ENCODE measurements at regions not wholly inside any gene's neighbourhood (a gene's known extent, or its start where the extent isn't known, plus 50 kb on each side); places are given as distances from the start of the nearest gene placed in this dataset.
A peak's percentile ranks its signal among the peaks of the same experiment; 100 is the strongest.

DNA sequence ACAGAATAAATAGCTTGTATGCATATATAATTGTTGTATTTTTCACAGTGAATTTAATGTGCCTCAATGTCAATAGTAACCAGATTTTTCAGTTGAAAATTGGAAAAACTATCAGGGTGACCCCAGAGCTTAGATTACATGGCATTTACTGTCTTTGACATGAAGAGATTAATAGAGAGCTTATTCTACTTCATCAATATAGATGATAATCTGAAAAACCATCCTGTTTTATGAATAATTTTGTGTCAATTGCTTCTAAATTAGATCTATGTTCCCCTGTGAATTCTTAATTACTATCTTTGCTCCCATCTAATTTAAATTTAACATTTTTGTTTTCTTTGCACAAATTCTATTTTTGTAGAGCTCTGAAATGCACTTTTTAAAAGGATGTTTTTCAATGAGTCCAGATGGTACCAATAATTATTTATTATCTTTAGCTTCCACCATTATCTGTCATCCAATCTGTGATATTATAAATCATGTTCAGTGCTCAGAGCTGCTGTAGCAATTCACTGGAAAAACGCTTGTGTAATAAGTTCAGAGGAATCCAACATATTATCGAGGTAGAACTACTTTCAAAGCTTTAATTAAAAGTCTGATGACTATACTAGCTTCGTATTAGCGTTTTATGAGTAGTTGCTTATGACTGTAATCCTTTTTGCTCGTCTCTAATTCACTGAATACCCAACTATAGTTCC is 291.4 kb downstream of the JRKL start:
- no peak overlapping the region for H3K4me3 ChIP-seq (ENCODE audit: low read depth, low read length)
- TF ChIP-seq, protein P1, sequence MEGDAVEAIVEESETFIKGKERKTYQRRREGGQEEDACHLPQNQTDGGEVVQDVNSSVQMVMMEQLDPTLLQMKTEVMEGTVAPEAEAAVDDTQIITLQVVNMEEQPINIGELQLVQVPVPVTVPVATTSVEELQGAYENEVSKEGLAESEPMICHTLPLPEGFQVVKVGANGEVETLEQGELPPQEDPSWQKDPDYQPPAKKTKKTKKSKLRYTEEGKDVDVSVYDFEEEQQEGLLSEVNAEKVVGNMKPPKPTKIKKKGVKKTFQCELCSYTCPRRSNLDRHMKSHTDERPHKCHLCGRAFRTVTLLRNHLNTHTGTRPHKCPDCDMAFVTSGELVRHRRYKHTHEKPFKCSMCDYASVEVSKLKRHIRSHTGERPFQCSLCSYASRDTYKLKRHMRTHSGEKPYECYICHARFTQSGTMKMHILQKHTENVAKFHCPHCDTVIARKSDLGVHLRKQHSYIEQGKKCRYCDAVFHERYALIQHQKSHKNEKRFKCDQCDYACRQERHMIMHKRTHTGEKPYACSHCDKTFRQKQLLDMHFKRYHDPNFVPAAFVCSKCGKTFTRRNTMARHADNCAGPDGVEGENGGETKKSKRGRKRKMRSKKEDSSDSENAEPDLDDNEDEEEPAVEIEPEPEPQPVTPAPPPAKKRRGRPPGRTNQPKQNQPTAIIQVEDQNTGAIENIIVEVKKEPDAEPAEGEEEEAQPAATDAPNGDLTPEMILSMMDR (IDR thresholded peaks at IDR 0.05; ENCODE audit: insufficient read depth, low read length) = no peak
- no peak for DNase-seq (ENCODE audit: low read depth)

DNA sequence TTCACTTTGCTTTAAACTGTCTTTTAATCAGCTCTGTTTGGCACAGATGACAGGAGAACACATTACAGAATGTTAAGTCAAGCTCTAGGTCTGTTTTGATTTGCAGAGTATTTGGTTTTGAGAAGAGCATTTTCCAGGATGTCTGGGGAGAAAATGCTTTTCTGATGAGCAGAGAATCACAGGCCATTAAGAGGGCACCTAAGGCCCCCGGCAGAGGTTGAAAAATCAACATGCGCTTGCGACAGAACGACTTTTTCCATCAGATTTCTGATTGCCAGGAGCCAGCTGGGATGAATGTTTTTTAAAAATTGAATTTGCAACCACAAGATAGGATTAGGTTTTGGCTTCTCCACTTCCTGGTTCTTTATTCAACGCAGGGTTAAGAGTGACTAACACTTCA is 304.5 kb downstream of the JRKL start:
- TF ChIP-seq, protein P1 (IDR thresholded peaks at IDR 0.05; ENCODE audit: insufficient read depth, low read length) = no peak
- no peak overlapping the region for H3K4me3 ChIP-seq (ENCODE audit: low read depth, low read length)
- no peak for DNase-seq (ENCODE audit: low read depth)

DNA sequence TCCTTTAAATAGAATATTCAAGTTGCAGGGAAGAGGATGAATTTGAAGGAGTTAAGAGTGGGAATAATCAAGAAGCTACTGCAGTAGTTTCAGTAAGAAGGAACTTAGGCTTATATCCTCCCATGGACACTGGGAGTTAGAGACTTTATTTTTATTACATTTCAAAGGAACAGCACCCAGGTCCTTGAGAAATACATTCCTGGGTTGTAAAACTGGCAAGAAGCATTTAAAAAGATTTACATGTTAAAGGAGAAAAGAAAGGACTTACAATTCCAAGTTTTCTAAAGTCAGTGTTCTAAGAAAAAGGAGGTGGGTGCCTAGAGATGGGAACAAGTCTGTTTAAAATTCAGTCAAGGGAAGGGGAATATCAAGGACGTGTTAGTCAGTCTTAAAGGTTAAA is 306.9 kb downstream of the JRKL start:
- TF ChIP-seq, protein P1 (IDR thresholded peaks at IDR 0.05; ENCODE audit: insufficient read depth, low read length) = no peak
- no peak for DNase-seq (ENCODE audit: low read depth)
- no peak overlapping the region for H3K4me3 ChIP-seq (ENCODE audit: low read depth, low read length)

DNA sequence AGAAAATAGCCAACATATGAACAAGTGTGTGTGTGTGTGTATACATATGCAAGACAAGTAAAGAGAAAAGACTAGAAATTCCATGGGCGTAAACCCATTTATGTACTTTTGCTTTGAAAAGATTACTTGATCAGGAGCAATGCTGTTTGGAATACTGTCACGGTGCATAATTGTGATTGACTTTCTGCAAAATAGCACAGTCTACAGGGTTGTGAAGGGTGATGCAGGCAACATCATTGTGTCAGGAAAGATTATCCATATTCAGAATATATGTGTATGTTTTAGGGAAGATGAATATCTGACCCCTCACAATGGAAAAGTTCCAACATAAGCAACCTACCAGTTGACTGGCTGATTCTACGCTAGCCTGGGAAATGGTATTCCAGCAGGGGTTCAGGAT is 307.7 kb downstream of the JRKL start:
- TF ChIP-seq, protein P1 (IDR thresholded peaks at IDR 0.05; ENCODE audit: insufficient read depth, low read length) = no peak
- no peak for DNase-seq (ENCODE audit: low read depth)
- H3K4me3 ChIP-seq (ENCODE audit: low read depth, low read length) = no peak overlapping the region

DNA sequence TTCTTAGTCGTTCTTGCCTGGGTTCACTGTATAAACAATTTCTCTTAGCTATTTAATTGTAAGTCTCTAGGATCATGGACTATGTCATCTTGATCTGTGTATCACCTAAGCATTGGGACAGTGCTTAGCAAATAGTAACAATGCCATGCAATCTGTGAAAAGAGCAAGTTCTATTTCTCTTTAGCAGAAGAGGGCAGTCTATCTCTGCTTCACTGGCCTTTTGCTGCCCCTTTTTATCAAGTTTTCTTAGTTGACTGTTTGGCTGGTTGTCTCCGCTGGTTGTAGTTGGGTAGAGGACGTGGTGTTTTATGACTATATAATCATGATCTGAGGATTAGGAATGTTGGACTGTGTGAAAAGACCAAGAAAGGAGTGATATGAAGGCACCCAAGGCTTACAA is 315.0 kb downstream of the JRKL start:
- TF ChIP-seq, protein P1 (IDR thresholded peaks at IDR 0.05; ENCODE audit: insufficient read depth, low read length) = no peak
- H3K4me3 ChIP-seq (ENCODE audit: low read depth, low read length) = no peak overlapping the region
- DNase-seq (ENCODE audit: low read depth) = peak; percentile 14

DNA sequence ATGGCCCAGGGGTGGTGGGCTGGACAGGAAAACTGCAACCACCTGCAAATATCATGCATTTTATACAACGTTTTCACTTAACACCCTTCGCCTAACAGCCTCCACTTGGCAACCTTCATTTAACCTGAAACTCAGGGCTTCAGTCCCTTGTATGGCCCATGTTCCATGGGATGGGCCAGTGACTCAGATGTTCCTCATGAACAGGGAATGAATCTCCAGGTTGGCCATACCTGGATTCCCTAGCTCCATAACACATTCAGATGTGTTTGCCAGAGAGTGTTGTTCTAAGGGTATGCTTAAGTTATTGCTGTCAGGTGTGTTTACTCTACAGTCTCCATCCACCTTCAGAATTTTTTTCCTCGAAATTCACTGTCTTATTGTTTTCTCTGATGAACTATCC is 316.9 kb downstream of the JRKL start:
- H3K4me3 ChIP-seq (ENCODE audit: low read depth, low read length) = no peak overlapping the region
- DNase-seq (ENCODE audit: low read depth) = no peak
- TF ChIP-seq, protein P1 (IDR thresholded peaks at IDR 0.05; ENCODE audit: insufficient read depth, low read length) = no peak

DNA sequence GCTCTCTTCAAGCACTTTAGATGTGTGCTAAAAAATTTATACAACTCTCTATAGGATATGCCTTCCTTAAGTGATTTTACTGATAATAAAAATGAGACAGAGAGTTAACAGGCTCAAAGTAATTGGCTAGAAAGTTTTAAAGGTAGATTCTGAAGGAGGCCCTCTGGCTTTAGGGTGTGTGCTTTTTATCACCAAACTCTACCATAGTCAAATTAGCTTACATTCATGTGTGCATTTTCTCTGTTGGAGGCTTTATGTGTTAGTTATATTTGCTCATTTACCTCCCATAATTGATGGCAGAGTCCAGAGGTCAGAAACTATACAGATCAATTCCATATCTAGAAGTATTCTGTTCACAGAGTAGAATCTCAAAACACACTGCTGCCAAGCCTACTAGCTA is 317.5 kb downstream of the JRKL start:
- no peak for DNase-seq (ENCODE audit: low read depth)
- no peak overlapping the region for H3K4me3 ChIP-seq (ENCODE audit: low read depth, low read length)
- TF ChIP-seq, protein P1 (IDR thresholded peaks at IDR 0.05; ENCODE audit: insufficient read depth, low read length) = no peak

All from fibroblast of the aortic adventitia (primary cell).